Keratinocyte (primary cell): ENCODE measurements at regions not wholly inside any gene's neighbourhood (a gene's known extent, or its start where the extent isn't known, plus 50 kb on each side); places are given as distances from the start of the nearest gene placed in this dataset.

Experiments used
- DNase-seq: peaks from one replicate; pipeline ENCODE4 v3.0.0-alpha.2; 2011; ENCODE audit warnings: low read depth, missing footprints, low spot score
- FAIRE-seq: peaks from 2 replicates; lab custom pipeline; 2011; peaks lifted over from hg19 to GRCh38; lab: Jason Lieb, UNC
- H2AFZ ChIP-seq: 2 replicates; pipeline ENCODE4 v1.6.0; 2012; ENCODE audit warnings: low read length, control low read depth, inconsistent platforms; ENCODE audit not compliant: control insufficient read depth
- H3K27ac ChIP-seq: 2 replicates; pipeline ENCODE4 v1.5.1; 2011; ENCODE audit warnings: low read length; ENCODE audit not compliant: control insufficient read depth, insufficient read depth
- H3K27me3 ChIP-seq: 3 replicates; pipeline ENCODE4 v1.6.0; 2011; ENCODE audit warnings: low read length; ENCODE audit not compliant: control insufficient read depth, insufficient read depth; ENCODE audit errors: extremely low read depth
- H3K36me3 ChIP-seq, 2 experiments: 2 replicates in 1 of 2; 3 replicates in 1 of 2; pipeline ENCODE4 v1.5.1; 2011; ENCODE audit warnings: low read length in 2 of 2, mild to moderate bottlenecking in 1 of 2; ENCODE audit not compliant: control insufficient read depth in 2 of 2, insufficient read depth in 2 of 2; ENCODE audit errors: extremely low read depth in 1 of 2
- H3K4me1 ChIP-seq: 3 replicates; pipeline ENCODE4 v1.5.1; 2011; ENCODE audit warnings: low read length; ENCODE audit not compliant: control insufficient read depth, insufficient read depth; ENCODE audit errors: extremely low read depth
- H3K4me2 ChIP-seq: 3 replicates; pipeline ENCODE4 v1.6.0; 2011; ENCODE audit warnings: low read depth, low read length; ENCODE audit not compliant: control insufficient read depth, insufficient read depth; ENCODE audit errors: extremely low read depth
- H3K4me3 ChIP-seq, 3 experiments: fragments of 200-600 bp in 1 of 3; sonication (generic) in 1 of 3; 2 replicates in 2 of 3; 3 replicates in 1 of 3; pipeline ENCODE4 v1.5.1; 2011 to 2016; ENCODE audit warnings: low read length in 3 of 3, mild to moderate bottlenecking in 3 of 3, control low read depth in 2 of 3, inconsistent platforms in 1 of 3, low read depth in 1 of 3, mixed read lengths in 1 of 3, mixed run types in 1 of 3, moderate library complexity in 1 of 3; ENCODE audit not compliant: control insufficient read depth in 2 of 3, insufficient read depth in 2 of 3; ENCODE audit errors: extremely low read depth in 1 of 3
- H3K79me2 ChIP-seq: 2 replicates; pipeline ENCODE4 v1.6.0; 2012; ENCODE audit warnings: low read length; ENCODE audit not compliant: control insufficient read depth, insufficient read depth
- H3K9ac ChIP-seq: 3 replicates; pipeline ENCODE4 v1.6.0; 2011; ENCODE audit warnings: low read length; ENCODE audit not compliant: control insufficient read depth, insufficient read depth; ENCODE audit errors: extremely low read depth
- H3K9me1 ChIP-seq: 3 replicates; pipeline ENCODE4 v1.6.0; 2011; ENCODE audit warnings: low read length; ENCODE audit not compliant: control insufficient read depth, insufficient read depth; ENCODE audit errors: extremely low read depth
- H3K9me3 ChIP-seq: 2 replicates; pipeline ENCODE4 v1.5.1; 2012; ENCODE audit warnings: low read depth, low read length; ENCODE audit not compliant: control insufficient read depth
- H4K20me1 ChIP-seq: 3 replicates; pipeline ENCODE4 v1.6.0; 2011; ENCODE audit warnings: low read length; ENCODE audit not compliant: control insufficient read depth, insufficient read depth; ENCODE audit errors: extremely low read depth
- EZH2 ChIP-seq: IDR thresholded peaks from one replicate; pipeline ENCODE4 v1.6.1; 2012; ENCODE audit warnings: inconsistent platforms, mild to moderate bottlenecking, low read length, moderate library complexity
- dilution Hi-C: fragments of 300-500 bp; cut with MboI; formaldehyde crosslinking; loops from one replicate; pipeline ENCODE4 v1.7.0; 2020; ENCODE audit warnings: low sequenced_read_pairs; ENCODE audit not compliant: extremely low pct_ligation_motif_present
- TF ChIP-seq, protein P1 (sequence below), 3 experiments: IDR thresholded peaks in 1 of 3; conservative IDR thresholded peaks in 1 of 3; optimal IDR thresholded peaks in 1 of 3; 2 replicates in 2 of 3; 3 replicates in 1 of 3; pipeline versions ENCODE3 to v1.5.1; 2011; ENCODE audit warnings: low read length in 3 of 3, mild to moderate bottlenecking in 3 of 3, moderate library complexity in 2 of 3, control low read depth in 1 of 3, inconsistent platforms in 1 of 3; ENCODE audit not compliant: insufficient read depth in 2 of 3; ENCODE audit errors: extremely low read depth in 1 of 3

GRCh38 chr7:1296356-1296981 lies 63.8 kb downstream of the UNCX start:
- Histone ChIP-seq H3K9ac (no peak overlapping the region), H3K79me2 (no peaks in the 10 kb centered on the region), H3K9me1 (no peaks in the 10 kb centered on the region), H4K20me1 (no peaks in the 10 kb centered on the region), H2AFZ (no peak overlapping the region), H3K36me3 (no peaks in the 10 kb centered on the region), H3K9me3 (no peaks in the 10 kb centered on the region), H3K27ac (no peak overlapping the region), H3K4me2 (no peak overlapping the region), H3K4me3 (no peak overlapping the region), H3K4me1 (no peaks in the 10 kb centered on the region), H3K27me3 (peaks cover 56% of the 10 kb centered on the region)
- FAIRE-seq (no peak), DNase-seq (no peak)
- TF ChIP-seq, protein P1, sequence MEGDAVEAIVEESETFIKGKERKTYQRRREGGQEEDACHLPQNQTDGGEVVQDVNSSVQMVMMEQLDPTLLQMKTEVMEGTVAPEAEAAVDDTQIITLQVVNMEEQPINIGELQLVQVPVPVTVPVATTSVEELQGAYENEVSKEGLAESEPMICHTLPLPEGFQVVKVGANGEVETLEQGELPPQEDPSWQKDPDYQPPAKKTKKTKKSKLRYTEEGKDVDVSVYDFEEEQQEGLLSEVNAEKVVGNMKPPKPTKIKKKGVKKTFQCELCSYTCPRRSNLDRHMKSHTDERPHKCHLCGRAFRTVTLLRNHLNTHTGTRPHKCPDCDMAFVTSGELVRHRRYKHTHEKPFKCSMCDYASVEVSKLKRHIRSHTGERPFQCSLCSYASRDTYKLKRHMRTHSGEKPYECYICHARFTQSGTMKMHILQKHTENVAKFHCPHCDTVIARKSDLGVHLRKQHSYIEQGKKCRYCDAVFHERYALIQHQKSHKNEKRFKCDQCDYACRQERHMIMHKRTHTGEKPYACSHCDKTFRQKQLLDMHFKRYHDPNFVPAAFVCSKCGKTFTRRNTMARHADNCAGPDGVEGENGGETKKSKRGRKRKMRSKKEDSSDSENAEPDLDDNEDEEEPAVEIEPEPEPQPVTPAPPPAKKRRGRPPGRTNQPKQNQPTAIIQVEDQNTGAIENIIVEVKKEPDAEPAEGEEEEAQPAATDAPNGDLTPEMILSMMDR (optimal IDR thresholded peaks at IDR 0.05 in 1 of 3, IDR thresholded peaks at IDR 0.05 in 1 of 3, conservative IDR thresholded peaks at IDR 0.05 in 1 of 3; ENCODE audit: extremely low read depth in 1 of 3, insufficient read depth in 2 of 3, low read length in 3 of 3): no peak
- dilution Hi-C loops: no loop called here

GRCh38 chr7:1297017-1297960 lies 64.6 kb downstream of the UNCX start:
- Histone ChIP-seq H3K27ac (no peak overlapping the region), H3K4me1 (no peaks in the 10 kb centered on the region), H3K9ac (no peak overlapping the region), H3K27me3 (peaks cover 52% of the 10 kb centered on the region), H3K9me1 (no peaks in the 10 kb centered on the region), H2AFZ (no peak overlapping the region), H3K79me2 (no peaks in the 10 kb centered on the region), H3K4me2 (no peak overlapping the region), H3K4me3 (no peak overlapping the region), H3K36me3 (no peaks in the 10 kb centered on the region), H3K9me3 (no peaks in the 10 kb centered on the region), H4K20me1 (no peaks in the 10 kb centered on the region)
- dilution Hi-C loops: no loop called here
- no peak for FAIRE-seq
- TF ChIP-seq, protein P1 (optimal IDR thresholded peaks at IDR 0.05 in 1 of 3, IDR thresholded peaks at IDR 0.05 in 1 of 3, conservative IDR thresholded peaks at IDR 0.05 in 1 of 3; ENCODE audit: extremely low read depth in 1 of 3, insufficient read depth in 2 of 3, low read length in 3 of 3): no peak
- TF ChIP-seq EZH2: peak; percentile 41
- DNase-seq: no peak
